Right atrium auricular region (tissue), 2 donors: ENCODE measurements at regions not wholly inside any gene's neighbourhood (a gene's known extent, or its start where the extent isn't known, plus 50 kb on each side); places are given as distances from the start of the nearest gene placed in this dataset.
"Not testable (repeated sequence)": the region's sequence is repeated elsewhere in the genome, so short reads cannot be mapped to it uniquely, and the experiment has no call there.

Source experiments
- DNase-seq: peaks from one replicate; pipeline ENCODE4 v3.0.0-alpha.2; 2019; ENCODE audit warnings: low spot score
- H3K27ac ChIP-seq, 2 donors: fragments of 200-600 bp; sonication (generic); 1 replicate in 1 of 2; 2 replicates in 1 of 2; pipeline ENCODE4 v1.5.1; 2016 to 2019
- H3K27me3 ChIP-seq, 2 donors: fragments of 200-600 bp; sonication (generic); one replicate each; pipeline versions ENCODE4 v1.5.1 to v1.6.0; 2017 to 2019
- H3K36me3 ChIP-seq: fragments of 200-600 bp; sonication (generic); one replicate; pipeline ENCODE4 v1.5.1; 2016
- H3K4me1 ChIP-seq, 2 donors: fragments of 200-600 bp; sonication (generic); one replicate each; pipeline versions ENCODE4 v1.5.1 to v1.6.0; 2017 to 2019
- H3K4me3 ChIP-seq, 2 donors: fragments of 200-600 bp; sonication (generic); 1 replicate in 1 of 2; 2 replicates in 1 of 2; pipeline ENCODE4 v1.5.1; 2017 to 2019; ENCODE audit warnings: mild to moderate bottlenecking in 1 of 2, moderate library complexity in 1 of 2
- H3K9me3 ChIP-seq, 2 donors: fragments of 200-600 bp; sonication (generic); one replicate each; pipeline ENCODE4 v1.5.1; 2019
- CTCF ChIP-seq, 2 donors: fragments of 200-600 bp; sonication (generic); IDR thresholded peaks; one replicate each; pipeline ENCODE4 v1.5.1; 2019; ENCODE audit warnings: antibody characterized with exemption in 2 of 2

- Histone ChIP-seq H3K27ac (no peak overlapping the region), H3K27me3 (no peaks in the 10 kb centered on the region), H3K4me1 (peaks cover 0 to 5% of the 10 kb centered on the region in 2 donors), H3K9me3 (no peaks in the 10 kb centered on the region), H3K4me3 (no peak overlapping the region), H3K36me3 (no peaks in the 10 kb centered on the region)
- TF ChIP-seq CTCF (IDR thresholded peaks at IDR 0.05): no peak
- DNase-seq: no peak
Measured at GRCh38 chr1:227487606-227488005, 75.8 kb upstream of the ZNF678 start.

GRCh38 chr1:227486559-227486958 is 76.8 kb upstream of the ZNF678 start:
- Histone ChIP-seq H3K4me3 (no peak overlapping the region), H3K9me3 (no peaks in the 10 kb centered on the region), H3K36me3 (no peaks in the 10 kb centered on the region), H3K27me3 (no peaks in the 10 kb centered on the region), H3K4me1 (peaks cover 0 to 5% of the 10 kb centered on the region in 2 donors), H3K27ac (no peak overlapping the region)
- no peak for DNase-seq
- TF ChIP-seq CTCF (IDR thresholded peaks at IDR 0.05): no peak

GRCh38 chr1:227482023-227482299 is 81.4 kb upstream of the ZNF678 start:
- no peaks in the 10 kb centered on the region for H3K36me3 ChIP-seq
- no peaks in the 10 kb centered on the region for H3K9me3 ChIP-seq
- no peak for TF ChIP-seq CTCF (IDR thresholded peaks at IDR 0.05)
- H3K4me1 ChIP-seq: no peaks in the 10 kb centered on the region
- no peak overlapping the region for H3K27ac ChIP-seq
- no peak overlapping the region for H3K4me3 ChIP-seq
- no peak for DNase-seq
- H3K27me3 ChIP-seq: no peaks in the 10 kb centered on the region

- H3K27ac ChIP-seq, H3K36me3 ChIP-seq, H3K9me3 ChIP-seq, H3K4me1 ChIP-seq, H3K27me3 ChIP-seq, DNase-seq, H3K4me3 ChIP-seq: not testable (repeated sequence)
Measured at GRCh38 chr1:227474072-227474471, 89.3 kb upstream of the ZNF678 start.

GRCh38 chr1:227472772-227473171 is 90.6 kb upstream of the ZNF678 start:
- H3K4me1 ChIP-seq: no peaks in the 10 kb centered on the region
- H3K36me3 ChIP-seq: no peaks in the 10 kb centered on the region
- TF ChIP-seq CTCF (IDR thresholded peaks at IDR 0.05): no peak
- H3K9me3 ChIP-seq: no peaks in the 10 kb centered on the region
- no peak for DNase-seq
- no peak overlapping the region for H3K27ac ChIP-seq
- no peak overlapping the region for H3K4me3 ChIP-seq
- H3K27me3 ChIP-seq: no peaks in the 10 kb centered on the region

GRCh38 chr1:227470688-227471087 is 92.7 kb upstream of the ZNF678 start:
- TF ChIP-seq CTCF (IDR thresholded peaks at IDR 0.05): no peak
- no peaks in the 10 kb centered on the region for H3K9me3 ChIP-seq
- no peak for DNase-seq
- no peak overlapping the region for H3K4me3 ChIP-seq
- no peaks in the 10 kb centered on the region for H3K27me3 ChIP-seq
- H3K27ac ChIP-seq: no peak overlapping the region
- no peaks in the 10 kb centered on the region for H3K36me3 ChIP-seq
- H3K4me1 ChIP-seq: no peaks in the 10 kb centered on the region
